ENCODE measurements at regions not wholly inside any gene's neighbourhood (a gene's known extent, or its start where the extent isn't known, plus 50 kb on each side); places are given as distances from the start of the nearest gene placed in this dataset.

- DNase-seq, result no peak
These were observed 51.6 kb upstream of the DYNLRB2 start for GRCh38 chr16:80489173-80489572.

GRCh38 chr16:80488167-80488566, 52.6 kb upstream of the DYNLRB2 start:
- no peak for DNase-seq

DNA sequence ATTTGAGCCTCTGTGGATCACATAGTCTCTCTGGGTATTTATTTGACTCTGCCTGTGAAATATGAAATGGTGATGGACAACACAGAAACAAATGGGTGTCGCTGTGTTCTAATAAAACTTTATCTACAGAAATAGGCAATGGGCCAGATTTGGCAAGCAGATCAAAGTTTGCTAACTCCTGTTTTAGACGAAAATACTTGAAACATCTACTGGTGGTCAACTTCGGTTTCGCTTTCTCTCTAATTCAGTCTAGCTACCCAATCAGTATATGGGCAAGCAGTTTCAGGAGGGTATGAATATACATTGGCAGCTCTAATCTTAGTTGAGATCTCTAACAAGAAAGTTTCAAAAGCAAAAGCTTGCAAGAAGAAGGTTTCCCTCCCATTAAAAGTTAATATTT, 60.1 kb upstream of the DYNLRB2 start:
- no peak for DNase-seq

GRCh38 chr16:80477838-80478237, 63.0 kb upstream of the DYNLRB2 start:
- DNase-seq, result no peak

DNA sequence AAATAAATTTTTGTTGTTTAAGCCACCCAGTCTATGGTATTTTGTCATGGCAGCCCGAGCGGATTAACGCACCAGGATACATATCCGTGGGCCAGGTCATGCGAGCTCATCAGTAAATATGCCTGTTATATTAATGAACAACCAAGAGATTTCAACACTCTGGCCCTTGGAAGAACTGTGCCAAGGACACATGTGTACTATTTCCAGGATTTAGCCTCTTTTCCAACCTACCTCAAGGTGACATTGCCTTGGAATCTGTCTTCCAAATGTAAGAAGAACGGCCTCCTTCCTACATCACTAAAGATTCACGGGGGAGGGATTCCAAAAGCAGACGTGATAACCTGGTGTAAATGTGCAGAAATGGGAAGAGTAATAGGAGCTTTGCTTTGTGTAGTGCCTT, 72.8 kb upstream of the DYNLRB2 start:
- DNase-seq, result no peak

- DNase-seq, result peak; percentile 0
These were observed 74.5 kb upstream of the DYNLRB2 start for GRCh38 chr16:80466024-80466987.

DNA sequence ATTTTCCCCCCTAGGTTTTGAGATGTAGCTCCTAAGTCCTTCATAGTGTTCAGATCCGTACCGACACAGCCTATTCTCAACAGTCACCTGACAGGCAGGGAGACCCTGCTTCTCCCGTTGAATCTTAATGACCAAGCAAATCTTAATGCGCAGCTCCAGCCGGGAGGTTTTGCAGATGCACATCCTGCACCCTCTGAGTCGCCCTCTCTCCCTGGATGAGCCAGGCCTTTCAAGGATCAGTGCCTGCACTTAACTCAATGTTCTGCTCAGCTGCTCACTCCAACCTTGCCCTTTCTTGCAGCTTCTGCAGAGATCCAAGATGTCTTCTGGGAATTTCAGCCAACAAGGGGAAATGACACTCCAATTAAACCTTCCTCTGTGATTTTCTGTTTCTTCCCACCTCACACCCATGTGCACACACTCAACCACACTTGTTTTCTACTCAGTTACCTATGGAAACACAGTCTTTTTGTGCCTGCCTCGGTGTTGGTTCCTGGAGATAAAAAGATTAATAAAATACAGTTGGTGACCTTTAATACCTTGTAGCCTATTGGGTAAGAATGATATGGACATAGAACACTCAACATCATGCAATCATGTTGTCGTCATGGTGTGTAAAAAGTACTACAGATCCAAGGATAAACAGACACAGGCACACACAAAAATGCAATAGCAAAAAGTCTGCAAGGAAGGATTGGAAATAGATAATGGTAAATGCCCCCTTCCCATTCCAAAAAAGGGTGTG, 76.9 kb upstream of the DYNLRB2 start:
- DNase-seq, result no peak

DNA sequence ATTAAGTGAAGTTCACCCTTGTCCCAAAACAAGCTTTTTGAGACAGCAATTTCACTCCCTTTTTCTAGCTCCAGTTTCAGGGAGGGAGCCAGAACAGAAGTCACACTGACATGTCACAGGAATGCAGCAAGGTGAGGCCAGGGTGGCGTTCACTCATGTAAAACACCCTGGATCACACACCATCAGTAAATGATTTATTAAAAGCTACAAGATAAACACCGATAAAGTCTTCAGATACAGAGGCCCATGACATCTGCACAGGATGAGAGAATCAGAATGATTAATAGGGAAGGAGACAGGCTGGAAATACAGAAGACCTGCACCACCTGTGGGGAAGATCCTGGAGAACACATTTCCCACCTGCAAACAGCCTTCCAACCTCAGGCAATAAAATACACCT, 77.5 kb upstream of the DYNLRB2 start:
- DNase-seq, result no peak

GRCh38 chr16:80462917-80463316, 77.9 kb upstream of the DYNLRB2 start:
- DNase-seq, result no peak

- no peak for DNase-seq
These were observed 79.8 kb upstream of the DYNLRB2 start for GRCh38 chr16:80460988-80461387.

DNA sequence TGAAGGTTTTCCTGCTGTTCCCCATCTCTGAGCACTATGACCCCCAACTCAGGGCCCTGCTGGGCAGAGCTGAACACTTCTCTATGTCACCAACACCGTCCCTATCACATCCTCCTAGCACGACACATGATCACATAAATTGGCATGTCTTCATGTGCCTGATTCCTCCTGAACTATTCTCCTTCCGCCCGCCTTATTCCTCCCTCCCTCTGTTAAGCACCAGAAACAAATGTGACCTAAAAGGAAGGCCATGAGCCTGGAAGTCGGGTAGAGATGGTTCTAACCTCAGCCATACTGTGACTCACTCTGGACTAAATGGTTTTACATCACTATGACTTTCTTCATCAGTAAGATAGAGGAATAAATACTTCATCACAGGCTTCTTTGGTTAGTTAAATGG, 80.8 kb upstream of the DYNLRB2 start:
- no peak for DNase-seq

- no peak for DNase-seq
These were observed 81.4 kb upstream of the DYNLRB2 start for GRCh38 chr16:80459331-80459777.

DNA sequence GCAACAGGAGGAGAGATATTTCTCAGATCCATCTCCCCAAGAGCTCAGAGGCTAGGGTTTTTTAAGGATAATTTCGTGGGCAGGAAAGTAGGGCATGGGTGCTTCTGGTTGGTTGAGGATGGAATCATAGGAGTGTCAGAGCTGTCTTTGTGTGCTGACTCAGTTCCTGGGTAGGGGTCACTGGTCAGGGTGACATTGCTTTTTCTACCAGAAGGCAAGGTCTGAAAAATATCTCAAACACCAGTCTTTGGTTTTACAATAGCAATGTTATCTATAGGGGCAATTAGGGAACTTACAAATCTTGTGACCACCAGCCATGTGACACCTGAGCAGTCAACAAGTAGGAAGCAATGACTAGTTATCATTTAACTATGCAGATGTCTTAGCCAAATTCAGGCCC, 82.9 kb upstream of the DYNLRB2 start:
- no peak for DNase-seq

DNA sequence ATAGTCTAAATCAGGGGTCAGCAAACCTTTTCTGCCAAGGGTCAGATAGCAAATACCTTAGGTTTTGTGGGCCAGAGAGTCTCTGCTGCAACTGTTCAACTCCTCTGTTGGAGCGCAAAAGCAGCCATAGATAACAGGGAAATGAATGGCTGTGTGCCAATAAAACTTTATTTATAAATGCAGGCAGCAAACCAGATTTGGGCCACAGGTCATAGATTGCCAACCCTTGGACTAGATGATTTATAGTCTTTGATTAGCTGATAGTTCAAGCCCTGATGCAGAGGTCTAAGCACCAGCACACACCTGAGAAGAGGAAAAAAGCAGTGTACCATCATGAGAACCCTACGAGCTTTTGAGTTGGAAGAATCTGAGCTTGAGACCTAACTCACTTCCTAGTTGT, 86.0 kb upstream of the DYNLRB2 start:
- no peak for DNase-seq

- no peak for DNase-seq
These were observed 91.4 kb upstream of the DYNLRB2 start for GRCh38 chr16:80449392-80449791.

DNA sequence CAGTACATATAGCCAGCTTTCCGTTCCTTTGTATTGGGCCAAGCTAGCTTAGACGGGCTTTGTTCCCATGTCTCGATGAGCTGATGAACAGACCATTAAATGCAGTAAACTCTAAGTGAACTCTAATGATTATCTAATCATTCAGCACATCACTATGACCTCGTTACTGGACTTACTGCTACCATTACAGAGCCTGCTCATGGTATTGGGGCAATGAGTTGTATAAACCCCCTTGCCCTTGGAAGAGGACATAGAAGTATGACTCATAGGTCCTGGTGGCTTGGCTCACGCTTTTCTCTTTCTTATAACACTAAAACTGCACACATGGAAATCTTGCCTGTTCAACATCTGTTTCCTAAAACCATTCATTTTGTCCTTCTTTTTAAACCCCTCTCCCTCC, 93.6 kb upstream of the DYNLRB2 start:
- no peak for DNase-seq

- DNase-seq, result no peak
These were observed 98.0 kb upstream of the DYNLRB2 start for GRCh38 chr16:80442779-80443178.

- no peak for DNase-seq
These were observed 98.9 kb upstream of the DYNLRB2 start for GRCh38 chr16:80441935-80442334.

GRCh38 chr16:80440667-80441066, 100.1 kb upstream of the DYNLRB2 start:
- no peak for DNase-seq

DNA sequence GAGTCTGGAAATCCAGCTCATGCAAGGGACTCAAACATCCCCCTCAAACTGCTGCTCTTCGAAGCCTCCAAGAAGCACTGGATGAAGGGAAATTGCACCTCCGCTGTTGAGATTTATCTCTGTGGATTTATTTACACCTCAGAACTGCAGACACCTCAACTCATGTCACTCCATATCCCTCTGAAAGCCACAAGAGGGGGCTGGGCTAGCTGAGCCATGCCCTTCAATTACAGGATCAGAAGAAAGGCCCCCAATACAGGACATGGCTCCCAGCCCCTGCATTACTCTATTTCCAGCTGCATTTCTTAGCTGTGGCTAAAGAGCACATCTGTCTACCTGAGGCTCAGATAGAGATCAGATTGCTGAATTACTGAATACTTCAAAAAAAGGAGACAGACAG, 103.1 kb upstream of the DYNLRB2 start:
- no peak for DNase-seq

- no peak for DNase-seq
These were observed 104.3 kb upstream of the DYNLRB2 start for GRCh38 chr16:80436510-80436909.

DNA sequence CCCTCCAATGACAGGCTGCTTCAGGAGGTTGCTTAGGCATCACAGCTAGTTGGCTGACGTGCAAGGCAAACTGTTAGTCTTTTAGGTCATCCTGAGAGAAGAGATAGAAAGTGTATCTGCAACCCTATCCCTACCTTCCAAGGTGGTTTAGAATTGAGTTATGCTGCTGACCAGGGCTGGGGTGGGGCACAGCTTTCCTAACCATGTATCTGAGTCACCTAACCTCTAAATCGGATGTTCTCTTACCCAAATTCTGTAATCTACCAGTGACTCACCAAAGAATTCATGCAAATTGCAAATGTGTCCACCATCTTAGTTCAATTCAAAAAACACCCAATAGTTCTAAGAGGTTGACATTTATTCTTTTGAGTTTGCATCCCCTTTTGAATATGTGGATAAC, 107.2 kb upstream of the DYNLRB2 start:
- DNase-seq, result no peak

DNA sequence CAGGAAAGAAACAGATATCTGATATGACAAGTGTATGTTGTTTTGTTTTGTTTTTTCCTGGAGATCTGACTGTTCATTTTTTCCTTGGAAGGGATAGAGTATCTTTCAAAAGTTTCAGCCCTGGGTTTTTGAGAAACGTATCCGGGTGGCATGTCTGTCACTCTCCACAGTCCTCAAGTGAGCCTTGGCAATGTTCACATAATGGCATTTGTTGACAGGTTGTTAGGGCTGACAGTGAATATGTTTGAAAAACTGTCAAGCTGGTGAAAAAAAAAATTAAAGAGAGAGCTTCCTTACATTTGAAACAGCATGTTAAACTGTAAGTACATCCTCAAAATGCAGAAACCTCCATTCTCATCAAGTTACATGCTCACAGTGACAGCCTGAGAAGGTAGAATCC, 113.0 kb upstream of the DYNLRB2 start:
- no peak for DNase-seq
